K562 (cell line): ENCODE measurements at regions not wholly inside any gene's neighbourhood (a gene's known extent, or its start where the extent isn't known, plus 50 kb on each side); places are given as distances from the start of the nearest gene placed in this dataset.

Source experiments
- ATAC-seq: fragments of 200-7000 bp; cut with Tn5 transposase; 3 replicates; pipeline ENCODE4 v1.9.1; 2020; ENCODE audit warnings: moderate library complexity
- BruUV-seq: library from RNA; stranded (reverse); fragments of 400-500 nt; replicated peaks from 2 replicates; lab custom pipeline; 2021; lab: Mats Ljungman, UMichigan
- CTCF ChIA-PET: fragments of 300-600 bp; formaldehyde crosslinking; extraction: SDS; loops from one replicate; lab custom pipeline; 2021; ENCODE audit warnings: low intra/inter-chr PET ratio; lab: Yijun Ruan, JAX
- POLR2A ChIA-PET: fragments of 300-600, 350-650 bp; sonication (Branson Sonifier 250); formaldehyde crosslinking; extraction: SDS; loops from one replicate; lab custom pipeline; 2021; ENCODE audit warnings: antibody characterized with exemption, inconsistent platforms; lab: Yijun Ruan, JAX
- DNase-seq, 4 experiments: peaks; one replicate each; pipeline versions ENCODE4 v3.0.0 to v3.0.0-alpha.2; 2011 to 2018; ENCODE audit warnings: low spot score in 3 of 4, mixed read lengths in 3 of 4; ENCODE audit errors: extremely low read depth in 1 of 4
- FAIRE-seq: peaks from 2 replicates; lab custom pipeline; 2011; peaks lifted over from hg19 to GRCh38; lab: Jason Lieb, UNC
- H2AFZ ChIP-seq: 2 replicates; pipeline ENCODE4 v1.6.0; 2011; ENCODE audit warnings: low read depth, low read length, control low read depth, inconsistent platforms
- H3K27ac ChIP-seq: fragments of 200-600 bp; 3 replicates; pipeline ENCODE4 v1.8.0; 2011; ENCODE audit warnings: low read depth, mild to moderate bottlenecking, control low read depth, inconsistent platforms, low read length, moderate library complexity, mixed read lengths; ENCODE audit errors: extremely low read depth
- H3K27me3 ChIP-seq, 2 experiments: fragments of 300-600 bp in 1 of 2; 2 replicates in 1 of 2; 3 replicates in 1 of 2; pipeline versions ENCODE4 v1.6.0 to v1.8.0; 2011; ENCODE audit warnings: inconsistent platforms in 2 of 2, low read length in 2 of 2, mild to moderate bottlenecking in 1 of 2, mixed read lengths in 1 of 2, moderate library complexity in 1 of 2; ENCODE audit not compliant: control insufficient read depth in 2 of 2, insufficient read depth in 2 of 2
- H3K36me3 ChIP-seq: fragments of 300-600 bp; 3 replicates; pipeline ENCODE4 v1.8.0; 2011; ENCODE audit warnings: mild to moderate bottlenecking, low read length, inconsistent platforms; ENCODE audit not compliant: control insufficient read depth, insufficient read depth
- H3K4me1 ChIP-seq, 2 experiments: fragments of 200-600 bp in 1 of 2; replicated peaks in 1 of 2; 2 replicates in 1 of 2; 3 replicates in 1 of 2; pipeline versions ENCODE4 v1.5.1 to v1.8.0; 2011; ENCODE audit warnings: inconsistent platforms in 2 of 2, low read length in 2 of 2, mild to moderate bottlenecking in 1 of 2, mixed read lengths in 1 of 2, moderate library complexity in 1 of 2; ENCODE audit not compliant: control insufficient read depth in 2 of 2, insufficient read depth in 2 of 2
- H3K4me2 ChIP-seq: 2 replicates; pipeline ENCODE4 v1.6.1; 2011; ENCODE audit warnings: low read length, control low read depth, inconsistent platforms, mixed read lengths; ENCODE audit not compliant: insufficient read depth
- H3K4me3 ChIP-seq: fragments of 200-600 bp; sonication (generic), shearing (Covaris generic); 2 replicates; pipeline ENCODE4 v1.5.1; 2016; ENCODE audit warnings: control low read depth, inconsistent platforms
- H3K79me2 ChIP-seq: fragments of 200-600 bp; 3 replicates; pipeline ENCODE4 v1.8.0; 2011; ENCODE audit warnings: low read length, inconsistent platforms; ENCODE audit not compliant: control insufficient read depth, insufficient read depth
- H3K9ac ChIP-seq, 2 experiments: 2 replicates each; pipeline versions ENCODE4 v1.6.0 to v1.6.1; 2011; ENCODE audit warnings: low read depth in 2 of 2, low read length in 2 of 2, control low read depth in 1 of 2, inconsistent platforms in 1 of 2, mild to moderate bottlenecking in 1 of 2, mixed read lengths in 1 of 2; ENCODE audit not compliant: insufficient read depth in 1 of 2
- H3K9me1 ChIP-seq: one replicate; pipeline ENCODE4 v1.6.0; 2011; ENCODE audit warnings: inconsistent platforms, mild to moderate bottlenecking, low read length, moderate library complexity; ENCODE audit not compliant: control insufficient read depth, insufficient read depth
- H3K9me3 ChIP-seq: replicated peaks from 2 replicates; pipeline ENCODE4 v1.5.1; 2011; ENCODE audit warnings: low read depth, low read length, inconsistent platforms; ENCODE audit not compliant: control insufficient read depth, insufficient read depth
- H4K20me1 ChIP-seq: replicated peaks from 2 replicates; pipeline ENCODE4 v1.6.1; 2011; ENCODE audit warnings: low read length, inconsistent platforms, mixed read lengths; ENCODE audit not compliant: control insufficient read depth, insufficient read depth
- ETV5 ChIP-seq: sonication (generic); formaldehyde crosslinking; IDR thresholded peaks from 2 replicates; pipeline ENCODE4 v1.4.0; 2020; ENCODE audit warnings: low read depth, mild to moderate bottlenecking, missing genetic modification reagents
- HOXB6 ChIP-seq: fragments of 250-450 bp; sonication (Bioruptor Pico); IDR thresholded peaks from 2 replicates; pipeline ENCODE4 v1.5.1; 2022; ENCODE audit warnings: mild to moderate bottlenecking, borderline replicate concordance
- HSF4 ChIP-seq: fragments of 250-450 bp; sonication (Bioruptor Pico); IDR thresholded peaks from 2 replicates; pipeline ENCODE4 v2.1.2; 2022; ENCODE audit warnings: mild to moderate bottlenecking, moderate library complexity, borderline replicate concordance
- IFI16 ChIP-seq: fragments of 250-450 bp; sonication (Bioruptor Pico); IDR thresholded peaks from 2 replicates; pipeline ENCODE4 v2.1.2; 2022; ENCODE audit warnings: mild to moderate bottlenecking, inconsistent platforms
- MAFG ChIP-seq: fragments of 450-650 bp; conservative IDR thresholded peaks from 2 replicates; pipeline ENCODE4 v1.6.1; 2016; ENCODE audit warnings: missing genetic modification characterization, missing compliant biosample characterization
- NBN ChIP-seq: fragments of 450-650 bp; IDR thresholded peaks from 2 replicates; pipeline ENCODE4 v1.6.1; 2016; ENCODE audit warnings: low read depth, mild to moderate bottlenecking
- NCOA1 ChIP-seq: fragments of 450-650 bp; IDR thresholded peaks from 2 replicates; pipeline ENCODE4 v1.6.1; 2016; ENCODE audit warnings: low read depth
- ZBTB7A ChIP-seq: IDR thresholded peaks from 2 replicates; pipeline ENCODE4 v1.6.1; 2011; ENCODE audit warnings: low read depth, mild to moderate bottlenecking, low read length, moderate library complexity, borderline replicate concordance; ENCODE audit not compliant: control insufficient read depth
- WGBS: fragments of 100-300 bp; shearing (Covaris generic); methylation state at CpG from one replicate; pipeline ENCODE4 v1.1.6; 2016; ENCODE audit warnings: low coverage, mixed read lengths; ENCODE audit not compliant: insufficient coverage; ENCODE audit errors: missing lambda C conversion rate; 5-methylcytosine and 5-hydroxymethylcytosine counted together
- in situ Hi-C: fragments of 300-500 bp; cut with MboI; formaldehyde crosslinking; loops from 4 replicates; pipeline ENCODE4 v1.15.0; 2018; ENCODE audit warnings: inconsistent platforms, mixed read lengths
- intact Hi-C: fragments of 100-400 bp; cut with micrococcal nuclease; formaldehyde crosslinking; loops from 2 replicates; pipeline ENCODE4 v1.14.2; 2022
- TF ChIP-seq, protein P1 (sequence below): fragments of 450-650 bp; IDR thresholded peaks from 2 replicates; pipeline ENCODE4 v1.6.1; 2016; ENCODE audit warnings: antibody characterized with exemption
- TF ChIP-seq, protein P2 (sequence below): sonication (generic); formaldehyde crosslinking; IDR thresholded peaks from 2 replicates; pipeline ENCODE4 v1.9.0; 2022; ENCODE audit warnings: mild to moderate bottlenecking, missing genetic modification reagents
- TF ChIP-seq, protein P3 (sequence below): fragments of 250-450 bp; sonication (Bioruptor Pico); IDR thresholded peaks from 2 replicates; pipeline ENCODE4 v1.5.0; 2021; ENCODE audit warnings: mild to moderate bottlenecking, moderate library complexity
- TF ChIP-seq, protein P4 (sequence below): sonication (generic); formaldehyde crosslinking; IDR thresholded peaks from 2 replicates; pipeline ENCODE4 v1.8.0; 2022; ENCODE audit warnings: mild to moderate bottlenecking, missing genetic modification reagents

DNA sequence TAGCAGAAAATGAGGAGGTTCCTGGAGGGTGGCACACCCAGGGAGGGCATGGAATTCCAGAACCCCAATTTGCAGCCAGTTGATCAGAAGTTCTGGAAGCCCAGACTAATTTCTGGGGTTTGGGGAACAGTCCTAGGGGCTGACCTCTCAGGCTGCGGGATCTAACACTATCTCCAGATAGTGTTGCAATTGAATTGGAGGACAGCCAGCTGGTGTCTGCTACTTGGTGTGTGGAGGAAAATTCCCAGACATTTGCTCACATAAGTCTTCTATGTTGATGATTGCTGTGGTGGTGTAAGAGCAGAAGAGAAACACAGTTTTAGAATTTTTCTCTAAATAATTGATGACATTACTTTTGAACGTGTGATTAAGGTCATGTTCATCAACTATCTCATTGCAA, 154.3 kb upstream of the RNPC3 start:
- DNase-seq (no peak), ATAC-seq (no peak), FAIRE-seq (no peak)
- no peaks in the 10 kb centered on the region for H4K20me1 ChIP-seq
- no peaks in the 10 kb centered on the region for H3K9me1 ChIP-seq
- no peak overlapping the region for H3K9ac ChIP-seq
- CTCF ChIA-PET: no interaction called here
- H3K79me2 ChIP-seq: no peaks in the 10 kb centered on the region
- no peak overlapping the region for H3K4me3 ChIP-seq
- H3K27me3 ChIP-seq: no peaks in the 10 kb centered on the region
- H3K36me3 ChIP-seq: no peaks in the 10 kb centered on the region
- POLR2A ChIA-PET: no interaction called here
- 4% methylated on average over 2 of the region's 2 CpGs for WGBS
- in situ Hi-C loops (no loop called here), intact Hi-C loops (no loop called here)
- H3K27ac ChIP-seq: no peak overlapping the region
- no peaks in the 10 kb centered on the region for H3K4me1 ChIP-seq
- no peak overlapping the region for H3K4me2 ChIP-seq
- no TSS peak for BruUV-seq
- no peak overlapping the region for H2AFZ ChIP-seq
- no peaks in the 10 kb centered on the region for H3K9me3 ChIP-seq
- no peak for TF ChIP-seq IFI16
- no peak for TF ChIP-seq MAFG (tag)
- TF ChIP-seq NBN: no peak
- no peak for TF ChIP-seq HSF4 (CRISPR knock-in tag)
- no peak for TF ChIP-seq ETV5 (CRISPR knock-in tag)
- TF ChIP-seq, protein P1, sequence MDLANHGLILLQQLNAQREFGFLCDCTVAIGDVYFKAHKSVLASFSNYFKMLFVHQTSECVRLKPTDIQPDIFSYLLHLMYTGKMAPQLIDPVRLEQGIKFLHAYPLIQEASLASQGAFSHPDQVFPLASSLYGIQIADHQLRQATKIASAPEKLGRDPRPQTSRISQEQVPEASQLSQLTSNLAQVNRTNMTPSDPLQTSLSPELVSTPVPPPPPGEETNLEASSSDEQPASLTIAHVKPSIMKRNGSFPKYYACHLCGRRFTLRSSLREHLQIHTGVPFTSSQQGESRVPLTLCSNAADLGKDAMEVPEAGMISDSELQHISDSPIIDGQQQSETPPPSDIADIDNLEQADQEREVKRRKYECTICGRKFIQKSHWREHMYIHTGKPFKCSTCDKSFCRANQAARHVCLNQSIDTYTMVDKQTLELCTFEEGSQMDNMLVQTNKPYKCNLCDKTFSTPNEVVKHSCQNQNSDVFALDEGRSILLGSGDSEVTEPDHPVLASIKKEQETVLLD: no peak
- TF ChIP-seq HOXB6: no peak
- TF ChIP-seq, protein P2, sequence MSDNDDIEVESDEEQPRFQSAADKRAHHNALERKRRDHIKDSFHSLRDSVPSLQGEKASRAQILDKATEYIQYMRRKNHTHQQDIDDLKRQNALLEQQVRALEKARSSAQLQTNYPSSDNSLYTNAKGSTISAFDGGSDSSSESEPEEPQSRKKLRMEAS (CRISPR knock-in tag): no peak
- no peak for TF ChIP-seq NCOA1
- TF ChIP-seq, protein P3, sequence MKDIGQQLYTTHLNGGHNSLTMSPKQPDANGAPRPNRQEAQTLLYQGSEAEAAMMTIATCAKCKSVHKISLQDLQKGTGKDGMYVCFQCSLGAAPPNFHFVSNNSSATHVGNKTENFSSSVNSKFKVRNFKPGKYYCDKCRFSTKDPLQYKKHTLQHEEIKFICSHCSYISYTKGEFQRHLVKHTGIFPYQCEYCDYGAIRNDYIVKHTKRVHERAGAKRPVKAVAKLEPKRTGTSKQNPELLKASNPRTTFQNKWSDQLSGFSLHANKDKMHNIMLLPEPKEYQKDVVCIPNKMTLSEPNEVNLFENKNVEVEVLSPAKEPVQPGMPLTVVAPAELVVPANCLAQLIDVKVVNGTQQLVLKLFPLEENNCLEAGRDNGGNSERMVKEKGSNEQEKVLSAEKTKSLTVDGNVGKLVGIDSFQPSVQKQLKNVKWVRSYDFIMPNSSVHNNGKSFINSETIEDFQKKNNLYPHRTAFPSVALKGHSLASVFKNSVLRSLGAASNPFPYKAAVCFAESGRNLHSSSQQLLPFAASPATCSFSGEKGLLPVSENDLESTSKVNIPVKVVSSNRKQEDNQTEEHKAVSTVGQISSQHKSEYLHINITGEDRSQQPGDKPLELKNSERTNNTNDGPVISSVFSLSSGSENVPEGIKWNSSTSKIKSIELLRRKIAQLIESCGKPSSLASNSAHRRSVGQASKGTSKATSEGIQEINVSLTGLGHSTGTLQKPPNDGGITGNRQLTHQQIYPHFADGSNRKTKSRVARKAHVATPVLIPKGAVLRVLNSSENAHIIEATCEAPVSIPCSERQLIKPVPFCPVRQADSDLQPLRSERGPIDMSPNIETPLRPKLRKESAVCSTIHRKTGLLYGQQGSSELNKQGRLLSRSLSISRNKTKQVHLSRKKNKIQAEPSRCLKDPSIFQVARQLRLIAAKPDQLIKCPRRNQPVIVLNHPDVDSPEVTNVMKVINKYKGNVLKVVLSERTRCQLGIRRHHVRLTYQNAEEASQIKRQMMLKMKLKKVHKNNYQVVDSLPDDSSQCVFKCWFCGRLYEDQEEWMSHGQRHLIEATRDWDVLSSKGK: no peak
- no peak for TF ChIP-seq ZBTB7A
- TF ChIP-seq, protein P4, sequence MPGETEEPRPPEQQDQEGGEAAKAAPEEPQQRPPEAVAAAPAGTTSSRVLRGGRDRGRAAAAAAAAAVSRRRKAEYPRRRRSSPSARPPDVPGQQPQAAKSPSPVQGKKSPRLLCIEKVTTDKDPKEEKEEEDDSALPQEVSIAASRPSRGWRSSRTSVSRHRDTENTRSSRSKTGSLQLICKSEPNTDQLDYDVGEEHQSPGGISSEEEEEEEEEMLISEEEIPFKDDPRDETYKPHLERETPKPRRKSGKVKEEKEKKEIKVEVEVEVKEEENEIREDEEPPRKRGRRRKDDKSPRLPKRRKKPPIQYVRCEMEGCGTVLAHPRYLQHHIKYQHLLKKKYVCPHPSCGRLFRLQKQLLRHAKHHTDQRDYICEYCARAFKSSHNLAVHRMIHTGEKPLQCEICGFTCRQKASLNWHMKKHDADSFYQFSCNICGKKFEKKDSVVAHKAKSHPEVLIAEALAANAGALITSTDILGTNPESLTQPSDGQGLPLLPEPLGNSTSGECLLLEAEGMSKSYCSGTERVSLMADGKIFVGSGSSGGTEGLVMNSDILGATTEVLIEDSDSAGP (CRISPR knock-in tag): no peak
